ENCODE measurements at regions not wholly inside any gene's neighbourhood (a gene's known extent, or its start where the extent isn't known, plus 50 kb on each side); places are given as distances from the start of the nearest gene placed in this dataset.

DNA sequence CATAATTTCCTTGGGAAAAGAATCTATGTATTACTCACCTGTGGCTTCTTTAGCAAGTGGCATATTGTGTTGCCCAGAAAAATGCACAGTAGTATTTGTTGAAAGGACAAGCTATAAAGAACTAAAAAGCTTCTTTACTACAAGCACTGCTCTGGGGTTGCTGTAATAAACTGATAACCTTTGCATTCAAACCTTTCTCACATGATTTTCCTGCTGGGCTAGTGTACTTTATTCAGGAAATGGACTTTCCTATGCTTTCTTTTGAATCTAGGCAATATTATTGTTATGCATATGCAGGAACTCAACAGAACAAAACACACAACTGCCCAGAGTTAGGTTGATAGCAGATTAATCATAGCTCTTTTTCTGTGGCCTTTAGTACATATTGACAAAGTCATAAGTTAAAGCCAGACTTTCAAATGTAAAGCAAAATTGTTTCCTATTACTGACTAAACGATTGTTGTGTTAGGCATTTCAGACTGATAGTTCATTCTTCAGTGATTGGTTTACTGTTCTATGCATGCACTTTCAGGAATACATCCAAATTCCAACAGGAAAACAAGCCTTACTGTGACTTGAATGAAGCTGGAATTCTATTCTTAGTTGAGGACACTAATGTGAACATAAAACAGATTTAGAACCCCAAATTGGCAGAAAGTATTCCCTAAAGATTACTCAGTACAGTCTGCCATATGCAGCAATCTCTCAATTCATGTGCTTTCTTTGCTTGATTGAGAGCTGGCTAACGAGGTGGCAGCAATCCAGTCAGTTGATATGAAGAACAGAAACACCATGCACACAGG, 564.3 kb upstream of the NEGR1 start:
- ChIA-PET POLR2A (no interaction called here), CTCF (interaction anchor here (0.7 to 1.5 kb wide), 2 partner anchors 17 to 22 kb away, joined by 3 read pairs; no protein-coding TSS in a partner anchor), SMC1A (ENCODE audit: uncharacterized antibody, unreplicated experiment) (interaction anchor here (0.6 to 1.6 kb wide), 2 partner anchors 14 to 651 kb away, joined by 4 read pairs; no protein-coding TSS in a partner anchor), RAD21 (ENCODE audit: unreplicated experiment) (no interaction called here)
- Histone ChIP-seq H3K27ac (ENCODE audit: control insufficient read depth, insufficient read depth) (no peak overlapping the region), H3K4me2 (ENCODE audit: control insufficient read depth, insufficient read depth) (no peak overlapping the region), H3K9ac (ENCODE audit: control insufficient read depth, insufficient read depth, low read length) (no peak overlapping the region), H3K27me3 (replicated peaks in 1 of 2; ENCODE audit: control insufficient read depth in 2 of 2, insufficient read depth in 2 of 2, low read length in 1 of 2) (no peaks in the 10 kb centered on the region), H3K4me3 (no peak overlapping the region), H3K79me2 (ENCODE audit: control insufficient read depth, insufficient read depth, low read length) (no peaks in the 10 kb centered on the region), H3K36me3 (ENCODE audit: control insufficient read depth in 2 of 2, insufficient read depth in 2 of 2, low read length in 1 of 2) (no peaks in the 10 kb centered on the region), H4K20me1 (ENCODE audit: control insufficient read depth, insufficient read depth) (no peaks in the 10 kb centered on the region), H2AFZ (ENCODE audit: control insufficient read depth, low read depth, low read length) (no peak overlapping the region), H3K9me3 (replicated peaks; ENCODE audit: control insufficient read depth, insufficient read depth, low read length) (no peaks in the 10 kb centered on the region), H3K4me1 (ENCODE audit: control insufficient read depth, insufficient read depth, low read length) (no peaks in the 10 kb centered on the region)
- in situ Hi-C loops (cut with MboI), result no loop called here
- no TSS peak for BruUV-seq (replicated peaks)
- 3% methylated on average over 2 of the region's 2 CpGs for WGBS (ENCODE audit: insufficient coverage, insufficient replicate concordance, low lambda C conversion rate, missing lambda C conversion rate)
- FAIRE-seq, result no peak
- ATAC-seq, result no peak
- intact Hi-C loops (cut with micrococcal nuclease; ENCODE audit: unreplicated experiment), result no loop called here
- DNase-seq (ENCODE audit: low read depth, low spot score), result no peak
- no peak for TF ChIP-seq PBX3 (IDR thresholded peaks at IDR 0.05; ENCODE audit: insufficient replicate concordance, low read depth, low read length)
- TF ChIP-seq ZNF592 (IDR thresholded peaks at IDR 0.05), result no peak
- no peak for TF ChIP-seq SUZ12 (IDR thresholded peaks at IDR 0.05; ENCODE audit: unreplicated experiment)
- TF ChIP-seq ZBTB4 (CRISPR knock-in tag; IDR thresholded peaks at IDR 0.05), result no peak
- TF ChIP-seq POLR2A (IDR thresholded peaks at IDR 0.05; ENCODE audit: low read depth, low read length), result no peak
- no peak for TF ChIP-seq RAD51 (IDR thresholded peaks at IDR 0.05)
- no peak for TF ChIP-seq STAT3 (IDR thresholded peaks at IDR 0.05; ENCODE audit: low read depth, low read length)
- TF ChIP-seq SRF (IDR thresholded peaks at IDR 0.05; ENCODE audit: low read depth in 2 of 2, low read length in 2 of 2), result no peak
- TF ChIP-seq SMAD1 (IDR thresholded peaks at IDR 0.05; ENCODE audit: low read depth, partially characterized antibody), result no peak
- TF ChIP-seq ATF2 (IDR thresholded peaks at IDR 0.05; ENCODE audit: low read length), result no peak
- no peak for TF ChIP-seq MXI1 (IDR thresholded peaks at IDR 0.05; ENCODE audit: low read depth, low read length)
- no peak for TF ChIP-seq HDAC2 (IDR thresholded peaks at IDR 0.05)
- TF ChIP-seq E2F4 (IDR thresholded peaks at IDR 0.05; ENCODE audit: low read depth, low read length), result no peak
